Fibroblast of gingiva (primary cell): ENCODE measurements at regions not wholly inside any gene's neighbourhood (a gene's known extent, or its start where the extent isn't known, plus 50 kb on each side); places are given as distances from the start of the nearest gene placed in this dataset.

Source experiments
- DNase-seq: peaks from one replicate; pipeline ENCODE4 v3.0.0-alpha.2; 2011; ENCODE audit warnings: low read depth

- no peak for DNase-seq
Measured at GRCh38 chr5:123875561-123876275, 363.7 kb downstream of the CSNK1G3 start.

- no peak for DNase-seq
Measured at GRCh38 chr5:123874600-123875201, 362.7 kb downstream of the CSNK1G3 start.

GRCh38 chr5:123873846-123874245, 361.9 kb downstream of the CSNK1G3 start:
- peak; percentile 28 for DNase-seq

GRCh38 chr5:123871373-123871772, 359.4 kb downstream of the CSNK1G3 start:
- DNase-seq = no peak

GRCh38 chr5:123868881-123869280, 356.9 kb downstream of the CSNK1G3 start:
- DNase-seq = no peak

GRCh38 chr5:123868267-123868666, 356.3 kb downstream of the CSNK1G3 start:
- no peak for DNase-seq

GRCh38 chr5:123865641-123866040, 353.7 kb downstream of the CSNK1G3 start:
- no peak for DNase-seq

- no peak for DNase-seq
Measured at GRCh38 chr5:123864578-123864977, 352.6 kb downstream of the CSNK1G3 start.

GRCh38 chr5:123858938-123859337, 347.0 kb downstream of the CSNK1G3 start:
- DNase-seq = no peak

GRCh38 chr5:123856766-123857165, 344.8 kb downstream of the CSNK1G3 start:
- peak; percentile 70 for DNase-seq

GRCh38 chr5:123855609-123856008, 343.6 kb downstream of the CSNK1G3 start:
- no peak for DNase-seq

GRCh38 chr5:123845356-123846100, 333.6 kb downstream of the CSNK1G3 start:
- DNase-seq = no peak

GRCh38 chr5:123844873-123845272, 332.9 kb downstream of the CSNK1G3 start:
- DNase-seq = no peak

GRCh38 chr5:123835421-123835820, 323.4 kb downstream of the CSNK1G3 start:
- DNase-seq = no peak

GRCh38 chr5:123830575-123830974, 318.6 kb downstream of the CSNK1G3 start:
- DNase-seq = no peak

GRCh38 chr5:123827811-123828210, 315.8 kb downstream of the CSNK1G3 start:
- no peak for DNase-seq

GRCh38 chr5:123819833-123820232, 307.9 kb downstream of the CSNK1G3 start:
- peak; percentile 96 for DNase-seq

- peak; percentile 46 for DNase-seq
Measured at GRCh38 chr5:123819386-123819785, 307.4 kb downstream of the CSNK1G3 start.

GRCh38 chr5:123817267-123817666, 305.3 kb downstream of the CSNK1G3 start:
- DNase-seq = no peak

- peak; percentile 47 for DNase-seq
Measured at GRCh38 chr5:123814801-123815470, 303.0 kb downstream of the CSNK1G3 start.

- peak; percentile 71 for DNase-seq
Measured at GRCh38 chr5:123813937-123814624, 302.1 kb downstream of the CSNK1G3 start.

GRCh38 chr5:123813264-123813663, 301.3 kb downstream of the CSNK1G3 start:
- DNase-seq = peak; percentile 64
